PFSK-1 (cell line): ENCODE measurements at regions not wholly inside any gene's neighbourhood (a gene's known extent, or its start where the extent isn't known, plus 50 kb on each side); places are given as distances from the start of the nearest gene placed in this dataset.

ENCODE experiments used
- FOXP2 ChIP-seq: optimal IDR thresholded peaks from 2 replicates; pipeline ENCODE3; 2011; ENCODE audit warnings: borderline replicate concordance, control low read depth, inconsistent platforms; ENCODE audit not compliant: insufficient read depth; ENCODE audit errors: extremely low read length, extremely low read depth
- POLR2AphosphoS5 ChIP-seq: IDR thresholded peaks from 2 replicates; pipeline ENCODE4 v1.6.1; 2012; ENCODE audit warnings: low read depth, mild to moderate bottlenecking, control low read depth, low read length, moderate library complexity
- REST ChIP-seq, 2 experiments: IDR thresholded peaks; 2 replicates each; pipeline versions ENCODE4 v1.6.1 to v1.8.0; 2011 to 2012; ENCODE audit warnings: low read depth in 2 of 2, low read length in 2 of 2, control low read depth in 1 of 2, inconsistent platforms in 1 of 2, mild to moderate bottlenecking in 1 of 2, moderate library complexity in 1 of 2; ENCODE audit not compliant: insufficient read depth in 1 of 2
- SIN3A ChIP-seq: IDR thresholded peaks from 2 replicates; pipeline ENCODE4 v1.6.1; 2012; ENCODE audit warnings: mild to moderate bottlenecking, low read length, moderate library complexity, borderline replicate concordance; ENCODE audit not compliant: insufficient read depth
- TAF1 ChIP-seq: IDR thresholded peaks from 2 replicates; pipeline ENCODE4 v1.6.1; 2012; ENCODE audit warnings: low read length, control low read depth, borderline replicate concordance; ENCODE audit not compliant: insufficient read depth

- no peak for TF ChIP-seq TAF1
- no peak for TF ChIP-seq SIN3A
- no peak for TF ChIP-seq FOXP2
- no peak for TF ChIP-seq POLR2AphosphoS5
- TF ChIP-seq REST (IDR thresholded peaks at IDR 0.05; ENCODE audit: insufficient read depth in 1 of 2, low read depth in 2 of 2, low read length in 2 of 2), result no peak
These were observed 773.9 kb downstream of the BCL11A start for GRCh38 chr2:59779571-59779970.

- TF ChIP-seq SIN3A (no peak), FOXP2 (no peak), POLR2AphosphoS5 (no peak), TAF1 (no peak), REST (IDR thresholded peaks at IDR 0.05; ENCODE audit: insufficient read depth in 1 of 2, low read depth in 2 of 2, low read length in 2 of 2) (no peak)
These were observed 776.3 kb downstream of the BCL11A start for GRCh38 chr2:59777120-59777519.

- TF ChIP-seq REST (IDR thresholded peaks at IDR 0.05; ENCODE audit: insufficient read depth in 1 of 2, low read depth in 2 of 2, low read length in 2 of 2) (no peak), TAF1 (no peak), POLR2AphosphoS5 (no peak), SIN3A (no peak), FOXP2 (no peak)
These were observed 776.8 kb downstream of the BCL11A start for GRCh38 chr2:59776726-59777008.

GRCh38 chr2:59774821-59775433 is 778.5 kb downstream of the BCL11A start:
- TF ChIP-seq POLR2AphosphoS5 (no peak), REST (IDR thresholded peaks at IDR 0.05; ENCODE audit: insufficient read depth in 1 of 2, low read depth in 2 of 2, low read length in 2 of 2) (no peak), FOXP2 (no peak)

- TF ChIP-seq TAF1 (no peak), REST (IDR thresholded peaks at IDR 0.05; ENCODE audit: insufficient read depth in 1 of 2, low read depth in 2 of 2, low read length in 2 of 2) (no peak), POLR2AphosphoS5 (no peak), SIN3A (no peak), FOXP2 (no peak)
These were observed 782.8 kb downstream of the BCL11A start for GRCh38 chr2:59770651-59771050.
